Osteoblast (primary cell): ENCODE measurements at regions not wholly inside any gene's neighbourhood (a gene's known extent, or its start where the extent isn't known, plus 50 kb on each side); places are given as distances from the start of the nearest gene placed in this dataset.
"Not testable (repeated sequence)": the region's sequence is repeated elsewhere in the genome, so short reads cannot be mapped to it uniquely, and the experiment has no call there.

Experiments
- DNase-seq: peaks from one replicate; pipeline ENCODE4 v3.0.0; 2011; ENCODE audit warnings: low spot score, mixed read lengths; ENCODE audit not compliant: insufficient read length; ENCODE audit errors: missing footprints
- H2AFZ ChIP-seq: 2 replicates; pipeline ENCODE4 v1.6.0; 2011; ENCODE audit warnings: mild to moderate bottlenecking, low read length
- H3K27ac ChIP-seq: 2 replicates; pipeline ENCODE4 v1.5.1; 2011; ENCODE audit warnings: mild to moderate bottlenecking, low read depth, low read length, moderate library complexity
- H3K27me3 ChIP-seq: 2 replicates; pipeline ENCODE4 v1.6.0; 2012; ENCODE audit warnings: mild to moderate bottlenecking, control low read depth, inconsistent platforms, low read length, moderate library complexity; ENCODE audit not compliant: insufficient read depth
- H3K36me3 ChIP-seq: 2 replicates; pipeline ENCODE4 v1.5.1; 2011; ENCODE audit warnings: mild to moderate bottlenecking, low read length, control low read depth, moderate library complexity; ENCODE audit not compliant: insufficient read depth
- H3K4me1 ChIP-seq: 2 replicates; pipeline ENCODE4 v1.5.1; 2011; ENCODE audit warnings: mild to moderate bottlenecking, low read length, control low read depth, moderate library complexity; ENCODE audit not compliant: insufficient read depth
- H3K4me2 ChIP-seq: 2 replicates; pipeline ENCODE4 v1.6.0; 2011; ENCODE audit warnings: mild to moderate bottlenecking, low read length; ENCODE audit not compliant: insufficient read depth
- H3K4me3 ChIP-seq: fragments of 200-600 bp; sonication (generic); 3 replicates; pipeline ENCODE4 v1.5.1; 2012; ENCODE audit warnings: mild to moderate bottlenecking, low read length, inconsistent platforms; ENCODE audit not compliant: insufficient read depth
- H3K79me2 ChIP-seq: 2 replicates; pipeline ENCODE4 v1.6.0; 2012; ENCODE audit warnings: mild to moderate bottlenecking, low read length, control low read depth, inconsistent platforms; ENCODE audit not compliant: insufficient read depth
- H3K9me3 ChIP-seq: 2 replicates; pipeline ENCODE4 v1.5.1; 2011; ENCODE audit warnings: low read depth, low read length, control low read depth
- H4K20me1 ChIP-seq: 2 replicates; pipeline ENCODE4 v1.6.0; 2012; ENCODE audit warnings: mild to moderate bottlenecking, low read length, control low read depth; ENCODE audit not compliant: insufficient read depth
- CTCF ChIP-seq: IDR thresholded peaks from 2 replicates; pipeline ENCODE4 v1.5.1; 2011; ENCODE audit warnings: mild to moderate bottlenecking, low read depth, low read length, moderate library complexity; ENCODE audit errors: extremely low read depth

DNA sequence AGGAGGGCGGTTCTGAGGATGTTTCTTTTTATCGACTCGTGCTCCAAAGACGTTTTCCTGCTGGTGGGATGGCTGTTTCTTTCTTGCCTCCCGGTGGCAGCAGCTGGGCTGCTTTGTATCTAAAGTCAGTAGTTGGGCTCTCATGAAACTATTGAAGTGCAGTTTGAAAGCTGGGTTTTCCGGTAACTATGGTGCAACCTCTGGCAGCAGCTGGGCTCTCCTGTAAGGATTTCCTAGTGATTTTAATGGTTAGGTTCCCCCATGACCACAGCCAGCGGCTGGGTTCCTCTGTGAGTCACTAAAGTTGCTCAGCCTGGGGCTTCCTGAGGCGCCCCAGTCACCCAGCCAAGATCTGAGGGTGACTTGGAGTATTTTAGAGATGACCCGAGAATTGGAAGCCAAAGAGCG lies 87.9 kb downstream of the NPIPB11 start:
- DNase-seq, result peak; percentile 89
- H3K79me2 ChIP-seq, H3K36me3 ChIP-seq, H3K4me3 ChIP-seq, H4K20me1 ChIP-seq, H3K27me3 ChIP-seq, H2AFZ ChIP-seq, H3K9me3 ChIP-seq: not testable (repeated sequence)
- TF ChIP-seq CTCF, result peak; percentile 18
- peak overlapping the region; percentile 60 for H3K27ac ChIP-seq
- peak overlapping the region; percentile 57 for H3K4me2 ChIP-seq
- peaks cover 11% of the 10 kb centered on the region for H3K4me1 ChIP-seq

DNA sequence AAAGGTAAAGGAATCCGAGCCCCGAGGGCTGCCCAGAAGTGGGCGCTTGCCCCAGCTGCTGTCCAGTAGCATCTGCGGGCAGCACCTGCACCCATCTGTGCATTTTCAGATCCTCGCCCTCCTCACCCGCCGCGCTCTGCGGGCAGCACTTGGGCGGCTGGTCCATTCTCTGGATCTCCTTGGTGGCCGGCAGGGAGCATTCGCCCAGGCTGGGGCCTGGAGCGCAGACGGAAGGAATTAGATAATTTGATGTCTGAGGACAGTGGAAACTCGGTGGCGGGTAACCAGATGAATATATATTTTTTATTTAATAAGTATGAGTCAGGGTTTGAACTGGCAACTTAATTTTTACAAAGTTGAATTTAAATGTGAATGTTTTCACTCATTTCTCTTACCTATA lies 88.5 kb downstream of the NPIPB11 start:
- Histone ChIP-seq H3K27ac (peak overlapping the region; percentile 60), H3K79me2 (no peaks in the 10 kb centered on the region), H3K4me2 (peak overlapping the region; percentile 57), H3K27me3 (no peaks in the 10 kb centered on the region), H3K9me3 (no peaks in the 10 kb centered on the region), H4K20me1 (no peaks in the 10 kb centered on the region), H3K36me3 (no peaks in the 10 kb centered on the region), H3K4me1 (peaks cover 11% of the 10 kb centered on the region), H2AFZ (no peak overlapping the region), H3K4me3 (no peak overlapping the region)
- DNase-seq, result peak; percentile 3
- no peak for TF ChIP-seq CTCF

DNA sequence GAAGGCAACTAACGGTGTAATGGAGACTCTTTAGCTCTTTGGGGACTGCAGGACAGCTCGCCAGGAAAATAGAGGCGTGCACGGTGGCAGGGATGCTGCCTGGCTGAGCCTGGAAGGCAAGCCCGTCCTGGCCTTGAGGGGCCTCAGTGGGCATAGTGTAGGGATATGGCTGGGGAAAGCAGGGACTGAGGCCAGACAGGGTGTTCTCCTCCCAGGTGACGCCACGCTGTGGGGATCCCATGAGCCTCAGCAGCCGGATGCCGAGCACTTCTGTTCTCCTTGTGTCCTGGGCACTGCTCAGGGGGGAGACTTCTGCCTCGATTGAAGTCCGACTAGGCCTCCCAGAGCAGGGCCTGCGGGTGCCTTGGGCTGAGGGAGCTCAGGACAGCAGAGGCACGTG lies 89.2 kb downstream of the NPIPB11 start:
- DNase-seq, result no peak
- Histone ChIP-seq H3K27me3 (no peaks in the 10 kb centered on the region), H4K20me1 (no peaks in the 10 kb centered on the region), H3K4me2 (no peak overlapping the region), H3K79me2 (no peaks in the 10 kb centered on the region), H2AFZ (no peak overlapping the region), H3K27ac (no peak overlapping the region), H3K4me1 (peaks cover 11% of the 10 kb centered on the region), H3K4me3 (no peak overlapping the region), H3K9me3 (no peaks in the 10 kb centered on the region), H3K36me3 (no peaks in the 10 kb centered on the region)
- no peak for TF ChIP-seq CTCF

GRCh38 chr16:29316761-29317183 lies 89.7 kb downstream of the NPIPB11 start:
- H4K20me1 ChIP-seq, result no peaks in the 10 kb centered on the region
- no peaks in the 10 kb centered on the region for H3K9me3 ChIP-seq
- no peak for DNase-seq
- no peak overlapping the region for H2AFZ ChIP-seq
- H3K79me2 ChIP-seq, result no peaks in the 10 kb centered on the region
- no peak overlapping the region for H3K4me3 ChIP-seq
- H3K4me1 ChIP-seq, result peaks cover 11% of the 10 kb centered on the region
- H3K27me3 ChIP-seq, result no peaks in the 10 kb centered on the region
- H3K36me3 ChIP-seq, result no peaks in the 10 kb centered on the region
- no peak overlapping the region for H3K4me2 ChIP-seq
- H3K27ac ChIP-seq, result no peak overlapping the region
- TF ChIP-seq CTCF, result no peak
